ENCODE measurements at regions not wholly inside any gene's neighbourhood (a gene's known extent, or its start where the extent isn't known, plus 50 kb on each side); places are given as distances from the start of the nearest gene placed in this dataset.
"Not testable (repeated sequence)": the region's sequence is repeated elsewhere in the genome, so short reads cannot be mapped to it uniquely, and the experiment has no call there.

DNA sequence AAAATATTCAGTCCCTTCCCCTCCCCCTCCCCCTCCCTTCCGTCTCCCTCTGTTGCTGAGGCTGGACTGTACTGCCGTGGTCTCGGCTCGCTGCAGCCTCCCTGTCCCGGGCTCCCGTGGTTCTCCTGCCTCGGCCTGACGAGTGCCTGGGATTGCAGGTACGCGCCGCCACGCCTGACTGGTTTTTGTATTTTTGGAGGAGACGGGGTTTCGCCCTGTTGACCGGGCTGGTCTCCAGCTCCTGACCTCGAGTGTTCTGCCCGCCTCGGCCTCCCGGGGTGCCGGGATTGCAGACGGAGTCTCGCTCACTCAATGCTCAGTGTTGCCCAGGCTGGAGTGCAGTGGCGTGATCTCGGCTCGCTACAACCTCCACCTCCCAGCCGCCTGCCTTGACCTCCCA is 135.5 kb upstream of the PROKR2 start:
- H3K4me3 ChIP-seq (ENCODE audit: low read depth in 2 of 2, low read length in 1 of 2); H2AFZ ChIP-seq (ENCODE audit: low read depth); H3K27ac ChIP-seq (ENCODE audit: low read depth in 2 of 2, low read length in 1 of 2); H3K27me3 ChIP-seq (ENCODE audit: insufficient read depth); H3K9me3 ChIP-seq; H3K79me2 ChIP-seq (ENCODE audit: insufficient read depth); H3K9me2 ChIP-seq; POLR2A ChIA-PET; H3F3A ChIP-seq (replicated peaks; ENCODE audit: insufficient read depth); H3K4me2 ChIP-seq; H3K9ac ChIP-seq; H4K20me1 ChIP-seq (ENCODE audit: insufficient read depth); CTCF ChIA-PET; H3K36me3 ChIP-seq (replicated peaks in 1 of 2; ENCODE audit: control insufficient read depth in 1 of 2, insufficient read depth in 2 of 2, low read length in 1 of 2); DNase-seq: not testable (repeated sequence)
- 83% methylated on average over 17 of the region's 26 CpGs for WGBS (ENCODE audit: low lambda C conversion rate)
- peaks cover 0 to 14% of the 10 kb centered on the region in 2 experiments; a peak in 2 of 4 replicates for H3K4me1 ChIP-seq (ENCODE audit: control insufficient read depth in 1 of 2, insufficient read depth in 2 of 2, low read depth in 1 of 2, low read length in 1 of 2)

DNA sequence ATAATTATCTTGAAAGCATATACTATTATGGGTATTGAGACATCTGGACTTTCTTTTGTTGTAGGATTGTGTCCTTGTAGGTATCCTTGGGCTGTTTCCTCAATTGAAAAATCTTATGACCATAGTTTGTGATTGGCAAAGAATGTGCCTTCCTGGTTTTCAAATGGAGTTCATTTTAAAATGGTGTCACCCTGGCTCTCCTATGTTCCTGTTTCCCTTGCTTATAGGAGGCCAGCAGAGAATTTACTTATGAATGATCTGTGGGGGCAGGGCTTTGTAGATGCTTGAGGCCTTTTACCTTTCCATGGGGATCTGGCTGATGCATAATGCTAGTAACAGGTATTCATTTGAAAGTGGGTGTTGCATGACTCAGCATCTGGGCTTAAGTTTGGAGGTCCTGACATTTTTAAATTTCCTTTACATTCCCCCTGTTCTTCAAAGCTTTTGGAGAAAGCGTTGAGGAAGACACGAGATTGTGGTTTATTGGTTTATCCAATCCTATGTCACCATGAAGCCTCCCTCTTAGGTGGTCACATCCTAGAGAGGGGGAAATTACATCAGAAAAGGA is 135.0 kb upstream of the PROKR2 start:
- no peaks in the 10 kb centered on the region for H4K20me1 ChIP-seq (ENCODE audit: insufficient read depth)
- peaks cover 0 to 15% of the 10 kb centered on the region in 2 experiments; a peak in 2 of 4 replicates for H3K4me1 ChIP-seq (ENCODE audit: control insufficient read depth in 1 of 2, insufficient read depth in 2 of 2, low read depth in 1 of 2, low read length in 1 of 2)
- H3K4me2 ChIP-seq, result no peak overlapping the region
- no peaks in the 10 kb centered on the region for H3K36me3 ChIP-seq (replicated peaks in 1 of 2; ENCODE audit: control insufficient read depth in 1 of 2, insufficient read depth in 2 of 2, low read length in 1 of 2)
- no peak overlapping the region for H3K4me3 ChIP-seq (ENCODE audit: low read depth in 2 of 2, low read length in 1 of 2)
- no peaks in the 10 kb centered on the region for H3K9me2 ChIP-seq
- no peaks in the 10 kb centered on the region for H3K79me2 ChIP-seq (ENCODE audit: insufficient read depth)
- no peaks in the 10 kb centered on the region for H3K9me3 ChIP-seq
- H2AFZ ChIP-seq (ENCODE audit: low read depth), result no peak overlapping the region
- H3F3A ChIP-seq (replicated peaks; ENCODE audit: insufficient read depth), result no peaks in the 10 kb centered on the region
- no peak overlapping the region for H3K27ac ChIP-seq (ENCODE audit: low read depth in 2 of 2, low read length in 1 of 2)
- TF ChIP-seq, protein P1, sequence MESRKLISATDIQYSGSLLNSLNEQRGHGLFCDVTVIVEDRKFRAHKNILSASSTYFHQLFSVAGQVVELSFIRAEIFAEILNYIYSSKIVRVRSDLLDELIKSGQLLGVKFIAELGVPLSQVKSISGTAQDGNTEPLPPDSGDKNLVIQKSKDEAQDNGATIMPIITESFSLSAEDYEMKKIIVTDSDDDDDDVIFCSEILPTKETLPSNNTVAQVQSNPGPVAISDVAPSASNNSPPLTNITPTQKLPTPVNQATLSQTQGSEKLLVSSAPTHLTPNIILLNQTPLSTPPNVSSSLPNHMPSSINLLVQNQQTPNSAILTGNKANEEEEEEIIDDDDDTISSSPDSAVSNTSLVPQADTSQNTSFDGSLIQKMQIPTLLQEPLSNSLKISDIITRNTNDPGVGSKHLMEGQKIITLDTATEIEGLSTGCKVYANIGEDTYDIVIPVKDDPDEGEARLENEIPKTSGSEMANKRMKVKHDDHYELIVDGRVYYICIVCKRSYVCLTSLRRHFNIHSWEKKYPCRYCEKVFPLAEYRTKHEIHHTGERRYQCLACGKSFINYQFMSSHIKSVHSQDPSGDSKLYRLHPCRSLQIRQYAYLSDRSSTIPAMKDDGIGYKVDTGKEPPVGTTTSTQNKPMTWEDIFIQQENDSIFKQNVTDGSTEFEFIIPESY (IDR thresholded peaks at IDR 0.05; ENCODE audit: borderline replicate concordance, low read depth), result no peak
- TF ChIP-seq REST (IDR thresholded peaks at IDR 0.05; ENCODE audit: low read depth, low read length) (no peak), EP300 (IDR thresholded peaks at IDR 0.05; ENCODE audit: borderline replicate concordance in 1 of 2, low read depth in 1 of 2, low read length in 1 of 2) (no peak), MEF2A (IDR thresholded peaks at IDR 0.05; ENCODE audit: borderline replicate concordance, low read depth) (no peak), MXI1 (IDR thresholded peaks at IDR 0.05; ENCODE audit: low read depth, low read length) (no peak), RXRA (IDR thresholded peaks at IDR 0.05; ENCODE audit: borderline replicate concordance, low read depth) (no peak), YY1 (IDR thresholded peaks at IDR 0.05; ENCODE audit: low read depth) (no peak), USF2 (IDR thresholded peaks at IDR 0.05; ENCODE audit: borderline replicate concordance, low read depth, low read length) (no peak), TCF12 (IDR thresholded peaks at IDR 0.05) (no peak), JUND (IDR thresholded peaks at IDR 0.05) (no peak), CTCF (IDR thresholded peaks at IDR 0.05) (no peak), SIN3A (IDR thresholded peaks at IDR 0.05; ENCODE audit: borderline replicate concordance, low read depth, low read length) (no peak), RCOR1 (IDR thresholded peaks at IDR 0.05; ENCODE audit: low read length) (no peak), RAD21 (IDR thresholded peaks at IDR 0.05; ENCODE audit: low read length) (no peak), FOSL2 (IDR thresholded peaks at IDR 0.05; ENCODE audit: borderline replicate concordance, low read depth) (no peak)
- TF ChIP-seq, protein P2, sequence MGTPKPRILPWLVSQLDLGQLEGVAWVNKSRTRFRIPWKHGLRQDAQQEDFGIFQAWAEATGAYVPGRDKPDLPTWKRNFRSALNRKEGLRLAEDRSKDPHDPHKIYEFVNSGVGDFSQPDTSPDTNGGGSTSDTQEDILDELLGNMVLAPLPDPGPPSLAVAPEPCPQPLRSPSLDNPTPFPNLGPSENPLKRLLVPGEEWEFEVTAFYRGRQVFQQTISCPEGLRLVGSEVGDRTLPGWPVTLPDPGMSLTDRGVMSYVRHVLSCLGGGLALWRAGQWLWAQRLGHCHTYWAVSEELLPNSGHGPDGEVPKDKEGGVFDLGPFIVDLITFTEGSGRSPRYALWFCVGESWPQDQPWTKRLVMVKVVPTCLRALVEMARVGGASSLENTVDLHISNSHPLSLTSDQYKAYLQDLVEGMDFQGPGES (IDR thresholded peaks at IDR 0.05; ENCODE audit: low read depth, low read length), result no peak
- WGBS (ENCODE audit: low lambda C conversion rate), result 81% methylated on average over 2 of the region's 2 CpGs
- ChIA-PET CTCF (no interaction called here), POLR2A (no interaction called here)
- DNase-seq, result no peak
- no peaks in the 10 kb centered on the region for H3K27me3 ChIP-seq (ENCODE audit: insufficient read depth)
- H3K9ac ChIP-seq, result no peak overlapping the region

All from SK-N-SH (cell line).